Muscle layer of colon (tissue), 2 donors: ENCODE measurements at regions not wholly inside any gene's neighbourhood (a gene's known extent, or its start where the extent isn't known, plus 50 kb on each side); places are given as distances from the start of the nearest gene placed in this dataset.
"Not testable (repeated sequence)": the region's sequence is repeated elsewhere in the genome, so short reads cannot be mapped to it uniquely, and the experiment has no call there.

Source experiments
- H3K27ac ChIP-seq: one replicate; pipeline ENCODE4 v1.7.0; 2013; ENCODE audit warnings: low read depth, mild to moderate bottlenecking, low read length, moderate library complexity
- H3K27me3 ChIP-seq, 2 donors: one replicate each; pipeline ENCODE4 v1.7.0; 2013; ENCODE audit warnings: low read length in 2 of 2, mild to moderate bottlenecking in 2 of 2; ENCODE audit not compliant: insufficient read depth in 2 of 2, control insufficient read depth in 1 of 2
- H3K36me3 ChIP-seq: one replicate; pipeline ENCODE4 v1.7.0; 2013; ENCODE audit warnings: mild to moderate bottlenecking, low read length; ENCODE audit not compliant: insufficient read depth
- H3K4me1 ChIP-seq: one replicate; pipeline ENCODE4 v1.7.0; 2013; ENCODE audit warnings: mild to moderate bottlenecking, low read length; ENCODE audit not compliant: insufficient read depth
- H3K4me3 ChIP-seq, 2 donors: one replicate each; pipeline ENCODE4 v1.7.0; 2013; ENCODE audit warnings: low read length in 2 of 2, low read depth in 1 of 2, mild to moderate bottlenecking in 1 of 2, moderate library complexity in 1 of 2
- H3K9ac ChIP-seq: one replicate; pipeline ENCODE4 v1.7.0; 2013; ENCODE audit warnings: low read length
- H3K9me3 ChIP-seq: one replicate; pipeline ENCODE4 v1.7.0; 2013; ENCODE audit warnings: mild to moderate bottlenecking, low read length
- donor health status: abdominal sarcoma.
- donor health status: Adenocarcinoma of cecum.

GRCh38 chr20:39766333-39766732 is 804.2 kb downstream of the DHX35 start:
- Histone ChIP-seq H3K4me1 (no peaks in the 10 kb centered on the region), H3K4me3 (no peak overlapping the region), H3K27ac (no peak overlapping the region), H3K9me3 (no peaks in the 10 kb centered on the region), H3K27me3 (no peaks in the 10 kb centered on the region), H3K36me3 (no peaks in the 10 kb centered on the region), H3K9ac (no peak overlapping the region)

GRCh38 chr20:39762716-39763115 is 800.6 kb downstream of the DHX35 start:
- H3K9ac ChIP-seq = no peak overlapping the region
- no peak overlapping the region for H3K4me3 ChIP-seq
- H3K27me3 ChIP-seq = no peaks in the 10 kb centered on the region
- H3K27ac ChIP-seq = no peak overlapping the region
- no peaks in the 10 kb centered on the region for H3K36me3 ChIP-seq
- H3K9me3 ChIP-seq = no peaks in the 10 kb centered on the region
- H3K4me1 ChIP-seq = no peaks in the 10 kb centered on the region

GRCh38 chr20:39758876-39759275 is 796.7 kb downstream of the DHX35 start:
- no peak overlapping the region for H3K27ac ChIP-seq
- H3K9me3 ChIP-seq = no peaks in the 10 kb centered on the region
- no peaks in the 10 kb centered on the region for H3K36me3 ChIP-seq
- no peak overlapping the region for H3K9ac ChIP-seq
- no peaks in the 10 kb centered on the region for H3K27me3 ChIP-seq
- H3K4me1 ChIP-seq = peaks cover 10% of the 10 kb centered on the region
- H3K4me3 ChIP-seq = no peak overlapping the region

GRCh38 chr20:39756828-39757227 is 794.7 kb downstream of the DHX35 start:
- H3K4me3 ChIP-seq = no peak overlapping the region

GRCh38 chr20:39756369-39756768 is 794.2 kb downstream of the DHX35 start:
- H3K9me3 ChIP-seq = no peaks in the 10 kb centered on the region
- H3K4me1 ChIP-seq = peaks cover 10% of the 10 kb centered on the region
- no peak overlapping the region for H3K27ac ChIP-seq
- no peak overlapping the region for H3K4me3 ChIP-seq
- H3K9ac ChIP-seq = no peak overlapping the region
- no peaks in the 10 kb centered on the region for H3K36me3 ChIP-seq
- no peaks in the 10 kb centered on the region for H3K27me3 ChIP-seq

More at GRCh38 chr20:39756828-39757227, 794.7 kb downstream of the DHX35 start:
- Histone ChIP-seq H3K4me1 (peaks cover 10% of the 10 kb centered on the region), H3K36me3 (no peaks in the 10 kb centered on the region), H3K9me3 (no peaks in the 10 kb centered on the region), H3K9ac (no peak overlapping the region), H3K27ac (no peak overlapping the region), H3K27me3 (no peaks in the 10 kb centered on the region)

- Histone ChIP-seq H3K4me3 (no peak overlapping the region), H3K36me3 (no peaks in the 10 kb centered on the region), H3K27ac (no peak overlapping the region), H3K9me3 (peaks cover 3% of the 10 kb centered on the region), H3K4me1 (peaks cover 10% of the 10 kb centered on the region), H3K27me3 (no peaks in the 10 kb centered on the region), H3K9ac (no peak overlapping the region)
These were observed 790.2 kb downstream of the DHX35 start for GRCh38 chr20:39752262-39752876.

- H3K9me3 ChIP-seq = peaks cover 3% of the 10 kb centered on the region
- no peak overlapping the region for H3K9ac ChIP-seq
- no peak overlapping the region for H3K27ac ChIP-seq
- H3K36me3 ChIP-seq = no peaks in the 10 kb centered on the region
- H3K4me3 ChIP-seq = no peak overlapping the region
- H3K27me3 ChIP-seq = no peaks in the 10 kb centered on the region
- peaks cover 2% of the 10 kb centered on the region for H3K4me1 ChIP-seq
These were observed 789.5 kb downstream of the DHX35 start for GRCh38 chr20:39751557-39752137.

GRCh38 chr20:39745380-39745779 is 783.2 kb downstream of the DHX35 start:
- H3K4me1 ChIP-seq = no peaks in the 10 kb centered on the region
- no peaks in the 10 kb centered on the region for H3K36me3 ChIP-seq
- H3K27ac ChIP-seq = no peak overlapping the region

GRCh38 chr20:39738651-39739050 is 776.5 kb downstream of the DHX35 start:
- Histone ChIP-seq H3K9ac (no peak overlapping the region), H3K4me1 (no peaks in the 10 kb centered on the region), H3K4me3 (no peak overlapping the region), H3K27me3 (no peaks in the 10 kb centered on the region), H3K27ac (no peak overlapping the region), H3K9me3 (no peaks in the 10 kb centered on the region), H3K36me3 (no peaks in the 10 kb centered on the region)

More at GRCh38 chr20:39745380-39745779, 783.2 kb downstream of the DHX35 start:
- H3K9me3 ChIP-seq = peaks cover 3% of the 10 kb centered on the region
- H3K27me3 ChIP-seq = no peaks in the 10 kb centered on the region
- no peak overlapping the region for H3K4me3 ChIP-seq
- H3K9ac ChIP-seq = no peak overlapping the region

GRCh38 chr20:39736434-39737327 is 774.5 kb downstream of the DHX35 start:
- Histone ChIP-seq H3K9me3 (no peaks in the 10 kb centered on the region), H3K27me3 (no peaks in the 10 kb centered on the region), H3K9ac (no peak overlapping the region), H3K4me3 (no peak overlapping the region), H3K27ac (no peak overlapping the region), H3K36me3 (no peaks in the 10 kb centered on the region), H3K4me1 (no peaks in the 10 kb centered on the region)

- not testable (repeated sequence) for H3K27me3 ChIP-seq, H3K9me3 ChIP-seq, H3K4me3 ChIP-seq, H3K4me1 ChIP-seq, H3K36me3 ChIP-seq, H3K9ac ChIP-seq, H3K27ac ChIP-seq
These were observed 763.4 kb downstream of the DHX35 start for GRCh38 chr20:39725513-39725912.
